HepG2 (cell line): ENCODE measurements at regions not wholly inside any gene's neighbourhood (a gene's known extent, or its start where the extent isn't known, plus 50 kb on each side); places are given as distances from the start of the nearest gene placed in this dataset.

Experiments used
- ATAC-seq: fragments of 200-7000 bp; cut with Tn5 transposase; 3 replicates; pipeline ENCODE4 v1.9.1; 2020; ENCODE audit warnings: mild to moderate bottlenecking, moderate library complexity
- BruUV-seq: library from RNA; stranded (reverse); fragments of 400-500 nt; replicated peaks from 2 replicates; lab custom pipeline; 2021; lab: Mats Ljungman, UMichigan
- CTCF ChIA-PET: fragments of 300-600 bp; formaldehyde crosslinking; extraction: SDS; loops from one replicate; lab custom pipeline; 2021; ENCODE audit warnings: low total read pairs, inconsistent platforms, low intra/inter-chr PET ratio; lab: Yijun Ruan, JAX
- POLR2A ChIA-PET: fragments of 350-600 bp; sonication (Branson Sonifier 250); formaldehyde crosslinking; loops from one replicate; lab custom pipeline; 2020; ENCODE audit warnings: antibody characterized with exemption, inconsistent platforms; lab: Yijun Ruan, JAX
- DNase-seq: peaks from one replicate; pipeline ENCODE4 v3.0.0-alpha.2; 2015; ENCODE audit warnings: low spot score
- FAIRE-seq: peaks from 3 replicates; lab custom pipeline; 2011; peaks lifted over from hg19 to GRCh38; lab: Jason Lieb, UNC
- H2AFZ ChIP-seq: one replicate; pipeline ENCODE4 v1.6.1; 2011; ENCODE audit warnings: low read length, inconsistent platforms
- H3K27ac ChIP-seq: fragments of 300-600 bp; 3 replicates; pipeline ENCODE4 v1.8.0; 2011; ENCODE audit warnings: mixed run types, mild to moderate bottlenecking, mixed read lengths, low read length, inconsistent platforms; ENCODE audit not compliant: insufficient read depth; ENCODE audit errors: extremely low read length
- H3K27me3 ChIP-seq, 2 experiments: fragments of 200-600 bp in 1 of 2; 2 replicates in 1 of 2; 3 replicates in 1 of 2; pipeline versions ENCODE4 v1.6.0 to v1.8.0; 2011; ENCODE audit warnings: low read length in 2 of 2, mild to moderate bottlenecking in 2 of 2, moderate library complexity in 2 of 2, inconsistent platforms in 1 of 2; ENCODE audit not compliant: insufficient read depth in 2 of 2, control insufficient read depth in 1 of 2
- H3K36me3 ChIP-seq, 2 experiments: fragments of 200-600 bp in 1 of 2; replicated peaks in 1 of 2; 2 replicates in 1 of 2; 3 replicates in 1 of 2; pipeline versions ENCODE4 v1.5.1 to v1.8.0; 2011; ENCODE audit warnings: low read length in 2 of 2, inconsistent platforms in 1 of 2; ENCODE audit not compliant: insufficient read depth in 2 of 2, control insufficient read depth in 1 of 2
- H3K4me1 ChIP-seq: 2 replicates; pipeline ENCODE4 v1.5.1; 2012; ENCODE audit warnings: low read length, inconsistent platforms; ENCODE audit not compliant: insufficient read depth
- H3K4me2 ChIP-seq: 2 replicates; pipeline ENCODE4 v1.6.0; 2011; ENCODE audit warnings: low read depth, low read length, inconsistent platforms
- H3K4me3 ChIP-seq, 3 experiments: fragments of 200-600 bp in 1 of 3; sonication (generic), shearing (Covaris generic) in 1 of 3; replicated peaks in 1 of 3; 2 replicates each; pipeline ENCODE4 v1.5.1; 2011 to 2016; ENCODE audit warnings: low read length in 3 of 3, inconsistent platforms in 2 of 3, low read depth in 2 of 3, mild to moderate bottlenecking in 2 of 3, control low read depth in 1 of 3, mixed read lengths in 1 of 3; ENCODE audit not compliant: insufficient read depth in 1 of 3
- H3K79me2 ChIP-seq: one replicate; pipeline ENCODE4 v1.6.1; 2011; ENCODE audit warnings: low read length, inconsistent platforms; ENCODE audit not compliant: insufficient read depth
- H3K9ac ChIP-seq: 2 replicates; pipeline ENCODE4 v1.6.0; 2011; ENCODE audit warnings: mild to moderate bottlenecking, low read depth, low read length, inconsistent platforms; ENCODE audit not compliant: insufficient read depth
- H3K9me3 ChIP-seq: 2 replicates; pipeline ENCODE4 v1.5.1; 2012; ENCODE audit warnings: mild to moderate bottlenecking, low read length
- H4K20me1 ChIP-seq: 2 replicates; pipeline ENCODE4 v1.6.0; 2011; ENCODE audit warnings: inconsistent platforms, mild to moderate bottlenecking, low read length, moderate library complexity; ENCODE audit not compliant: insufficient read depth
- BRCA1 ChIP-seq: sonication (generic); formaldehyde crosslinking; IDR thresholded peaks from 2 replicates; pipeline ENCODE4 v1.4.0; 2020; ENCODE audit warnings: missing genetic modification reagents
- E2F1 ChIP-seq: sonication (generic); formaldehyde crosslinking; IDR thresholded peaks from 2 replicates; pipeline ENCODE4 v1.5.0; 2020; ENCODE audit warnings: missing genetic modification reagents
- HOXA5 ChIP-seq: sonication (generic); formaldehyde crosslinking; IDR thresholded peaks from 2 replicates; pipeline ENCODE4 v1.4.0; 2020; ENCODE audit warnings: missing genetic modification reagents
- HOXA9 ChIP-seq: sonication (generic); formaldehyde crosslinking; IDR thresholded peaks from 2 replicates; pipeline ENCODE4 v1.8.1; 2022; ENCODE audit warnings: missing genetic modification reagents, mild to moderate bottlenecking, moderate library complexity, borderline replicate concordance
- KDM6A ChIP-seq: IDR thresholded peaks from 2 replicates; pipeline ENCODE4 v1.6.1; 2016; ENCODE audit warnings: low read depth
- NFATC3 ChIP-seq: sonication (generic); formaldehyde crosslinking; IDR thresholded peaks from 2 replicates; pipeline ENCODE4 v1.5.1; 2020; ENCODE audit warnings: mild to moderate bottlenecking, missing genetic modification reagents
- ONECUT2 ChIP-seq: sonication (generic); formaldehyde crosslinking; IDR thresholded peaks from 2 replicates; pipeline ENCODE4 v1.4.0; 2020; ENCODE audit warnings: missing genetic modification reagents
- ZMAT3 ChIP-seq: sonication (generic); formaldehyde crosslinking; conservative IDR thresholded peaks from 2 replicates; pipeline ENCODE4 v1.7.0; 2021; ENCODE audit warnings: missing genetic modification reagents
- ZNF549 ChIP-seq: sonication (generic); formaldehyde crosslinking; IDR thresholded peaks from 2 replicates; pipeline ENCODE4 v1.5.0; 2020; ENCODE audit warnings: missing genetic modification reagents
- ZNF644 ChIP-seq: IDR thresholded peaks from 2 replicates; pipeline ENCODE4 v1.6.1; 2016; ENCODE audit warnings: low read depth
- ZNF646 ChIP-seq: sonication (generic); formaldehyde crosslinking; IDR thresholded peaks from 2 replicates; pipeline ENCODE4 v1.9.0; 2021; ENCODE audit warnings: mild to moderate bottlenecking, missing genetic modification reagents
- ZNF773 ChIP-seq: sonication (generic); formaldehyde crosslinking; IDR thresholded peaks from 2 replicates; pipeline ENCODE4 v1.4.0; 2020; ENCODE audit warnings: missing genetic modification reagents, borderline replicate concordance
- WGBS: methylation state at CpG from one replicate; pipeline ENCODE4 v1.1.6; 2017; ENCODE audit warnings: low lambda C conversion rate; 5-methylcytosine and 5-hydroxymethylcytosine counted together
- in situ Hi-C: cut with HindIII; loops from 2 replicates; pipeline ENCODE4 v1.10.0; 2017; ENCODE audit warnings: low pct_unique_long_range_greater_than_20kb; ENCODE audit not compliant: extremely low pct_ligation_motif_present
- intact Hi-C: fragments of 100-400 bp; cut with micrococcal nuclease; formaldehyde crosslinking; loops from one replicate; pipeline ENCODE4 v1.10.0; 2022; ENCODE audit not compliant: unreplicated experiment
- TF ChIP-seq, protein P1 (sequence below): IDR thresholded peaks from 2 replicates; pipeline ENCODE4 v1.6.1; 2016; ENCODE audit warnings: missing biosample characterization, missing genetic modification reagents, low read depth

- TF ChIP-seq ZNF773 (no peak), NFATC3 (CRISPR knock-in tag) (no peak), ZMAT3 (CRISPR knock-in tag) (no peak), ONECUT2 (CRISPR knock-in tag) (no peak), KDM6A (CRISPR knock-in tag) (no peak)
Observed at GRCh38 chr16:63689068-63689467, 1432.8 kb downstream of the CDH11 start (continued).

- no peaks in the 10 kb centered on the region for H3K36me3 ChIP-seq
- DNase-seq (no peak), ATAC-seq (peak; percentile 49; the same call in 2 of the 3 replicates), FAIRE-seq (no peak)
- ChIA-PET CTCF (no interaction called here), POLR2A (no interaction called here)
- no peaks in the 10 kb centered on the region for H3K27me3 ChIP-seq
- no peaks in the 10 kb centered on the region for H3K4me1 ChIP-seq
- intact Hi-C loops (no loop called here), in situ Hi-C loops (no loop called here)
- no peak overlapping the region for H3K4me2 ChIP-seq
- peaks cover 17% of the 10 kb centered on the region for H3K9me3 ChIP-seq
- H3K4me3 ChIP-seq, result no peak overlapping the region
- 6% methylated on average over 7 of the region's 8 CpGs for WGBS
- no peak overlapping the region for H3K27ac ChIP-seq
- H2AFZ ChIP-seq, result no peak overlapping the region
- no TSS peak for BruUV-seq
- H3K9ac ChIP-seq, result no peak overlapping the region
- H4K20me1 ChIP-seq, result no peaks in the 10 kb centered on the region
- no peaks in the 10 kb centered on the region for H3K79me2 ChIP-seq
- TF ChIP-seq, protein P1, sequence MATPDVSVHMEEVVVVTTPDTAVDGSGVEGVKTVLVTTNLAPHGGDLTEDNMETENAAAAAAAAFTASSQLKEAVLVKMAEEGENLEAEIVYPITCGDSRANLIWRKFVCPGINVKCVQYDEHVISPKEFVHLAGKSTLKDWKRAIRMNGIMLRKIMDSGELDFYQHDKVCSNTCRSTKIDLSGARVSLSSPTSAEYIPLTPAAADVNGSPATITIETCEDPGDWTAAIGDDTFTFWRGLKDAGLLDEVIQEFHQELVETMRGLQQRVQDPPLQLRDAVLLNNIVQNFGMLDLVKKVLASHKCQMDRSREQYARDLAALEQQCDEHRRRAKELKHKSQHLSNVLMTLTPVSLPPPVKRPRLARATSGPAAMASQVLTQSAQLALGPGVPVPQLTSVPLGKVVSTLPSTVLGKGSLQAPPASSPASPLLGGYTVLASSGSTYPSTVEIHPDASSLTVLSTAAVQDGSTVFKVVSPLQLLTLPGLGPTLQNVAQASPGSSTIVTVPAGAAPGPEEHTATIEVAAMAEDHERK (CRISPR knock-in tag), result no peak
- TF ChIP-seq ZNF644 (CRISPR knock-in tag), result no peak
- no peak for TF ChIP-seq E2F1 (CRISPR knock-in tag)
- no peak for TF ChIP-seq HOXA9
- TF ChIP-seq BRCA1, result no peak
- no peak for TF ChIP-seq ZNF646 (CRISPR knock-in tag)
- TF ChIP-seq ZNF549 (CRISPR knock-in tag), result no peak
- no peak for TF ChIP-seq HOXA5 (CRISPR knock-in tag)
Observed at GRCh38 chr16:63684149-63685101, 1437.4 kb downstream of the CDH11 start.
